ENCODE measurements at regions not wholly inside any gene's neighbourhood (a gene's known extent, or its start where the extent isn't known, plus 50 kb on each side); places are given as distances from the start of the nearest gene placed in this dataset.
A peak's percentile ranks its signal among the peaks of the same experiment; 100 is the strongest.

- BruUV-seq (replicated peaks), result no TSS peak
- Histone ChIP-seq H3K4me3 (ENCODE audit: low read depth, low read length) (no peak overlapping the region), H3K9me3 (no peaks in the 10 kb centered on the region), H3K27me3 (replicated peaks; ENCODE audit: control insufficient read depth, insufficient read depth, low read length) (no peaks in the 10 kb centered on the region), H3K36me3 (ENCODE audit: control insufficient read depth, insufficient read depth, low read length) (no peaks in the 10 kb centered on the region), H3K4me1 (no peaks in the 10 kb centered on the region)
- no peak for TF ChIP-seq CTCF (IDR thresholded peaks at IDR 0.05; ENCODE audit: insufficient read depth in 1 of 2, low read depth in 1 of 2, low read length in 1 of 2, severe bottlenecking in 1 of 2, unreplicated experiment in 1 of 2)
- H3K4me3 Mint-ChIP-seq (ENCODE audit: unreplicated experiment), result no peak overlapping the region
- H3K4me1 Mint-ChIP-seq (ENCODE audit: low read depth, unreplicated experiment), result no peaks in the 10 kb centered on the region
- no peaks in the 10 kb centered on the region for H3K27me3 Mint-ChIP-seq (ENCODE audit: insufficient read depth, unreplicated experiment)
- H3K27ac Mint-ChIP-seq (ENCODE audit: unreplicated experiment), result no peak overlapping the region
- POLR2A ChIA-PET, result no interaction called here
- intact Hi-C loops (cut with micrococcal nuclease; ENCODE audit: unreplicated experiment), result no loop called here
- H3K36me3 Mint-ChIP-seq (ENCODE audit: insufficient read depth, unreplicated experiment), result no peaks in the 10 kb centered on the region
- no peak for DNase-seq
- CTCF ChIA-PET, result no interaction called here
- H3K9me3 Mint-ChIP-seq (ENCODE audit: unreplicated experiment), result no peaks in the 10 kb centered on the region
Observed at GRCh38 chr5:60374409-60374808, 325.6 kb downstream of the DEPDC1B start.

GRCh38 chr5:60372786-60373185 is 327.2 kb downstream of the DEPDC1B start:
- no peak overlapping the region for H3K4me3 Mint-ChIP-seq (ENCODE audit: unreplicated experiment)
- BruUV-seq (replicated peaks), result no TSS peak
- intact Hi-C loops (cut with micrococcal nuclease; ENCODE audit: unreplicated experiment), result no loop called here

DNA sequence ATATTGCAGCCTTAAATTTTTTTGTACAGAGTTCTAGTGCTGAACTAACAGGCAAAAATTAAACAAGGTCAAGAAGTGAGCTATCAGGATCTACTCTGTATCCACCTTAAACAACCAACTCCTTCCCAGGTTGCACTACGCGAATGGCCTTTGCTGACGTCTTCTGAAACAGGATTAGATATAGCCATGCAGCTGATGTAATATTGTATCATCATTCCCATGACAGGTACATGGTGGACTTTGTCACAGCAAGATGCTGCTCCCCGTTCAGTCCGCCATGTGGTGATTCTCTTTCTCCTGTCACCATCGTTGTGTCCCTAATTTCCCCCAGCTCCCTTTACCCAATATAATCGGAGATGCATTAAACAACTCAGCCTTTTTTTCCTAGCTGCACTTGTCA is 328.9 kb downstream of the DEPDC1B start:
- CTCF ChIA-PET, result no interaction called here
- H3K4me3 ChIP-seq (ENCODE audit: low read depth, low read length), result no peak overlapping the region
- no peak for TF ChIP-seq CTCF (IDR thresholded peaks at IDR 0.05; ENCODE audit: insufficient read depth in 1 of 2, low read depth in 1 of 2, low read length in 1 of 2, severe bottlenecking in 1 of 2, unreplicated experiment in 1 of 2)
- H3K27me3 ChIP-seq (replicated peaks; ENCODE audit: control insufficient read depth, insufficient read depth, low read length), result no peaks in the 10 kb centered on the region
- POLR2A ChIA-PET, result no interaction called here
- Mint-ChIP-seq H3K27me3 (ENCODE audit: insufficient read depth, unreplicated experiment) (no peaks in the 10 kb centered on the region), H3K36me3 (ENCODE audit: insufficient read depth, unreplicated experiment) (no peaks in the 10 kb centered on the region), H3K4me3 (ENCODE audit: unreplicated experiment) (no peak overlapping the region), H3K9me3 (ENCODE audit: unreplicated experiment) (no peaks in the 10 kb centered on the region), H3K4me1 (ENCODE audit: low read depth, unreplicated experiment) (no peaks in the 10 kb centered on the region), H3K27ac (ENCODE audit: unreplicated experiment) (no peak overlapping the region)
- peak in 1 of 2 experiments; percentile 5 for DNase-seq
- H3K36me3 ChIP-seq (ENCODE audit: control insufficient read depth, insufficient read depth, low read length), result no peaks in the 10 kb centered on the region
- no peaks in the 10 kb centered on the region for H3K4me1 ChIP-seq
- no TSS peak for BruUV-seq (replicated peaks)
- H3K9me3 ChIP-seq, result no peaks in the 10 kb centered on the region
- intact Hi-C loops (cut with micrococcal nuclease; ENCODE audit: unreplicated experiment), result no loop called here

More at GRCh38 chr5:60372786-60373185, 327.2 kb downstream of the DEPDC1B start:
- DNase-seq, result no peak
- no peak overlapping the region for H3K27ac Mint-ChIP-seq (ENCODE audit: unreplicated experiment)
- POLR2A ChIA-PET, result no interaction called here
- H3K9me3 ChIP-seq, result no peaks in the 10 kb centered on the region
- H3K4me1 Mint-ChIP-seq (ENCODE audit: low read depth, unreplicated experiment), result no peaks in the 10 kb centered on the region
- CTCF ChIA-PET, result no interaction called here
- H3K36me3 Mint-ChIP-seq (ENCODE audit: insufficient read depth, unreplicated experiment), result no peaks in the 10 kb centered on the region
- H3K4me1 ChIP-seq, result no peaks in the 10 kb centered on the region
- no peak for TF ChIP-seq CTCF (IDR thresholded peaks at IDR 0.05; ENCODE audit: insufficient read depth in 1 of 2, low read depth in 1 of 2, low read length in 1 of 2, severe bottlenecking in 1 of 2, unreplicated experiment in 1 of 2)
- H3K27me3 ChIP-seq (replicated peaks; ENCODE audit: control insufficient read depth, insufficient read depth, low read length), result no peaks in the 10 kb centered on the region
- H3K36me3 ChIP-seq (ENCODE audit: control insufficient read depth, insufficient read depth, low read length), result no peaks in the 10 kb centered on the region
- no peaks in the 10 kb centered on the region for H3K27me3 Mint-ChIP-seq (ENCODE audit: insufficient read depth, unreplicated experiment)
- H3K9me3 Mint-ChIP-seq (ENCODE audit: unreplicated experiment), result no peaks in the 10 kb centered on the region
- H3K4me3 ChIP-seq (ENCODE audit: low read depth, low read length), result no peak overlapping the region
